B cell (primary cell): ENCODE measurements at regions not wholly inside any gene's neighbourhood (a gene's known extent, or its start where the extent isn't known, plus 50 kb on each side); places are given as distances from the start of the nearest gene placed in this dataset.

Experiments
- ATAC-seq: fragments of 200-7000 bp; cut with Tn5 transposase; one replicate; pipeline ENCODE4 v1.10.0; 2021; ENCODE audit warnings: low read depth, mild to moderate bottlenecking, moderate number of reproducible peaks, moderate library complexity
- CTCF ChIA-PET: fragments of 350-600 bp; sonication (Branson Sonifier 250); formaldehyde crosslinking; loops from one replicate; lab custom pipeline; 2021; ENCODE audit warnings: antibody characterized with exemption, inconsistent platforms; lab: Charles Lee
- POLR2A ChIA-PET: fragments of 350-600 bp; sonication (Branson Sonifier 250); formaldehyde crosslinking; loops from one replicate; lab custom pipeline; 2021; ENCODE audit warnings: antibody characterized with exemption; lab: Charles Lee
- DNase-seq: peaks from one replicate; pipeline ENCODE4 v3.0.0; 2013
- H2AFZ ChIP-seq: 2 replicates; pipeline ENCODE4 v1.6.1; 2012; ENCODE audit warnings: mild to moderate bottlenecking, low read depth, low read length; ENCODE audit not compliant: insufficient read depth, poor library complexity, severe bottlenecking
- H3K27ac ChIP-seq, 2 donors: 1 replicate in 1 of 2; 2 replicates in 1 of 2; pipeline ENCODE4 v1.5.1; 2012 to 2013; ENCODE audit warnings: low read length in 2 of 2, mild to moderate bottlenecking in 2 of 2, moderate library complexity in 1 of 2
- H3K27me3 ChIP-seq, 4 experiments: fragments of 200-600 bp in 1 of 4; sonication (generic) in 1 of 4; replicated peaks in 1 of 4; 1 replicate in 2 of 4; 2 replicates in 2 of 4; pipeline versions ENCODE4 v1.6.1 to v1.7.0; 2013 to 2016; ENCODE audit warnings: low read length in 3 of 4, mild to moderate bottlenecking in 2 of 4, mixed read lengths in 1 of 4, moderate library complexity in 1 of 4; ENCODE audit not compliant: insufficient read depth in 4 of 4, control insufficient read depth in 3 of 4; ENCODE audit errors: control extremely low read depth in 1 of 4
- H3K36me3 ChIP-seq, 2 experiments: replicated peaks in 1 of 2; 1 replicate in 1 of 2; 2 replicates in 1 of 2; pipeline versions ENCODE4 v1.6.1 to v1.7.1; 2013; ENCODE audit warnings: low read length in 1 of 2; ENCODE audit not compliant: insufficient read depth in 2 of 2, control insufficient read depth in 1 of 2; ENCODE audit errors: control extremely low read depth in 1 of 2, extremely low read depth in 1 of 2
- H3K4me1 ChIP-seq, 2 donors: fragments of 200-600 bp in 1 of 2; sonication (generic) in 1 of 2; 1 replicate in 1 of 2; 2 replicates in 1 of 2; pipeline versions ENCODE4 v1.5.1 to v1.6.1; 2013 to 2017; ENCODE audit warnings: low read length in 2 of 2; ENCODE audit not compliant: control insufficient read depth in 2 of 2, insufficient read depth in 2 of 2
- H3K4me2 ChIP-seq: replicated peaks from 2 replicates; pipeline ENCODE3; 2012; ENCODE audit warnings: mild to moderate bottlenecking, low read depth, low read length; ENCODE audit not compliant: poor library complexity, severe bottlenecking
- H3K4me3 ChIP-seq, 5 experiments: fragments of 200-600 bp in 1 of 5; sonication (generic) in 1 of 5; 1 replicate in 3 of 5; 2 replicates in 2 of 5; pipeline versions ENCODE4 v1.5.1 to v1.7.0; 2011 to 2016; ENCODE audit warnings: low read length in 4 of 5, mild to moderate bottlenecking in 4 of 5, low read depth in 2 of 5, control low read depth in 1 of 5, moderate library complexity in 1 of 5; ENCODE audit not compliant: insufficient read depth in 1 of 5; ENCODE audit errors: control extremely low read depth in 1 of 5, extremely low read depth in 1 of 5
- H3K79me2 ChIP-seq: fragments of 200-600 bp; sonication (generic); one replicate; pipeline ENCODE4 v1.6.0; 2016; ENCODE audit warnings: low read length; ENCODE audit not compliant: control insufficient read depth, insufficient read depth
- H3K9ac ChIP-seq: fragments of 200-600 bp; sonication (generic); 2 replicates; pipeline ENCODE4 v1.6.1; 2017; ENCODE audit warnings: mild to moderate bottlenecking, low read length, moderate library complexity
- H3K9me3 ChIP-seq, 3 donors: one replicate each; pipeline versions ENCODE4 v1.6.1 to v1.7.1; 2013; ENCODE audit warnings: low read length in 2 of 3; ENCODE audit not compliant: control insufficient read depth in 2 of 3, insufficient read depth in 1 of 3; ENCODE audit errors: control extremely low read depth in 1 of 3
- H4K20me1 ChIP-seq: 2 replicates; pipeline ENCODE4 v1.6.0; 2012; ENCODE audit warnings: mild to moderate bottlenecking, low read length; ENCODE audit not compliant: insufficient read depth, control insufficient read depth, poor library complexity, severe bottlenecking
- H3K27ac Mint-ChIP-seq: one replicate; pipeline ENCODE4 v1.8.0; 2021; ENCODE audit warnings: mixed read lengths
- H3K27me3 Mint-ChIP-seq: one replicate; pipeline ENCODE4 v1.8.0; 2021; ENCODE audit warnings: mixed read lengths
- H3K4me1 Mint-ChIP-seq: one replicate; pipeline ENCODE4 v1.8.0; 2021; ENCODE audit warnings: mixed read lengths
- H3K4me3 Mint-ChIP-seq: one replicate; pipeline ENCODE4 v1.8.0; 2021; ENCODE audit warnings: mixed read lengths
- H3K9me3 Mint-ChIP-seq: one replicate; pipeline ENCODE4 v1.8.0; 2022; ENCODE audit warnings: mixed read lengths; ENCODE audit not compliant: insufficient read depth
- CTCF ChIP-seq: fragments of 200-600 bp; IDR thresholded peaks from one replicate; pipeline ENCODE4 v1.8.0; 2022; ENCODE audit warnings: antibody characterized with exemption, mild to moderate bottlenecking
- EZH2 ChIP-seq: IDR thresholded peaks from 2 replicates; pipeline ENCODE4 v1.6.1; 2012; ENCODE audit warnings: borderline replicate concordance, low read depth, mild to moderate bottlenecking, moderate library complexity, low read length; ENCODE audit not compliant: insufficient read depth, poor library complexity, severe bottlenecking
- WGBS: methylation state at CpG from one replicate; pipeline ENCODE4 v1.1.5; 2013; ENCODE audit warnings: missing lambda C conversion rate; ENCODE audit not compliant: insufficient coverage; 5-methylcytosine and 5-hydroxymethylcytosine counted together
- intact Hi-C: fragments of 100-400 bp; cut with micrococcal nuclease; formaldehyde crosslinking; loops from one replicate; pipeline ENCODE4 v1.10.0; 2022

GRCh38 chr2:210963386-210963785 lies 407.0 kb downstream of the CPS1 start:
- CTCF ChIA-PET, result no interaction called here

GRCh38 chr2:210964141-210964764 lies 407.9 kb downstream of the CPS1 start:
- Histone ChIP-seq H3K79me2 (no peaks in the 10 kb centered on the region), H3K9ac (no peak overlapping the region), H3K36me3 (no peaks in the 10 kb centered on the region), H3K4me3 (no peak overlapping the region), H3K9me3 (no peaks in the 10 kb centered on the region), H3K4me2 (no peak overlapping the region), H4K20me1 (no peaks in the 10 kb centered on the region), H3K27ac (no peak overlapping the region), H3K4me1 (no peaks in the 10 kb centered on the region), H3K27me3 (no peaks in the 10 kb centered on the region), H2AFZ (no peak overlapping the region)
- no peak overlapping the region for H3K4me3 Mint-ChIP-seq
- DNase-seq (no peak), ATAC-seq (no peak)
- TF ChIP-seq EZH2 (no peak), CTCF (no peak)
- H3K27me3 Mint-ChIP-seq, result no peaks in the 10 kb centered on the region
- CTCF ChIA-PET, result no interaction called here
- H3K27ac Mint-ChIP-seq, result no peak overlapping the region
- no CpG with 5 or more reads among the region's 2 CpGs for WGBS
- H3K9me3 Mint-ChIP-seq, result no peaks in the 10 kb centered on the region
- POLR2A ChIA-PET, result no interaction called here
- intact Hi-C loops, result no loop called here
- H3K4me1 Mint-ChIP-seq, result no peaks in the 10 kb centered on the region

More at GRCh38 chr2:210963386-210963785, 407.0 kb downstream of the CPS1 start:
- Histone ChIP-seq H3K4me3 (no peak overlapping the region), H3K79me2 (no peaks in the 10 kb centered on the region), H3K4me1 (no peaks in the 10 kb centered on the region), H3K9ac (no peak overlapping the region), H3K9me3 (no peaks in the 10 kb centered on the region), H2AFZ (no peak overlapping the region), H3K4me2 (no peak overlapping the region), H4K20me1 (no peaks in the 10 kb centered on the region), H3K27me3 (no peaks in the 10 kb centered on the region), H3K36me3 (no peaks in the 10 kb centered on the region), H3K27ac (no peak overlapping the region)
- Mint-ChIP-seq H3K4me3 (no peak overlapping the region), H3K4me1 (no peaks in the 10 kb centered on the region), H3K9me3 (no peaks in the 10 kb centered on the region), H3K27me3 (no peaks in the 10 kb centered on the region), H3K27ac (no peak overlapping the region)
- no peak for ATAC-seq
- WGBS, result no CpG with 5 or more reads among the region's 2 CpGs
- POLR2A ChIA-PET, result no interaction called here
- intact Hi-C loops, result no loop called here
- DNase-seq, result no peak
- no peak for TF ChIP-seq EZH2
